Left lobe of liver (tissue), 2 donors: ENCODE measurements at regions not wholly inside any gene's neighbourhood (a gene's known extent, or its start where the extent isn't known, plus 50 kb on each side); places are given as distances from the start of the nearest gene placed in this dataset.

Experiments used
- ATAC-seq: fragments of 200-7000 bp; cut with Tn5 transposase; one replicate; pipeline ENCODE4 v1.9.1; 2020; ENCODE audit warnings: mild to moderate bottlenecking, moderate library complexity
- DNase-seq: peaks from one replicate; pipeline ENCODE4 v3.0.0-alpha.2; 2020; ENCODE audit warnings: low spot score
- donor health status: DM: no; HTN: no; CAD: no; lungs with moderate emphysema.
- donor health status: DM: no; HTN: yes; CAD: no.

GRCh38 chr18:69326094-69326493 lies 74.6 kb upstream of the DOK6 start:
- no peak for ATAC-seq
- no peak for DNase-seq

GRCh38 chr18:69328086-69328485 lies 72.6 kb upstream of the DOK6 start:
- ATAC-seq, result no peak
- no peak for DNase-seq

GRCh38 chr18:69330385-69331005 lies 70.2 kb upstream of the DOK6 start:
- ATAC-seq (no peak), DNase-seq (no peak)

DNA sequence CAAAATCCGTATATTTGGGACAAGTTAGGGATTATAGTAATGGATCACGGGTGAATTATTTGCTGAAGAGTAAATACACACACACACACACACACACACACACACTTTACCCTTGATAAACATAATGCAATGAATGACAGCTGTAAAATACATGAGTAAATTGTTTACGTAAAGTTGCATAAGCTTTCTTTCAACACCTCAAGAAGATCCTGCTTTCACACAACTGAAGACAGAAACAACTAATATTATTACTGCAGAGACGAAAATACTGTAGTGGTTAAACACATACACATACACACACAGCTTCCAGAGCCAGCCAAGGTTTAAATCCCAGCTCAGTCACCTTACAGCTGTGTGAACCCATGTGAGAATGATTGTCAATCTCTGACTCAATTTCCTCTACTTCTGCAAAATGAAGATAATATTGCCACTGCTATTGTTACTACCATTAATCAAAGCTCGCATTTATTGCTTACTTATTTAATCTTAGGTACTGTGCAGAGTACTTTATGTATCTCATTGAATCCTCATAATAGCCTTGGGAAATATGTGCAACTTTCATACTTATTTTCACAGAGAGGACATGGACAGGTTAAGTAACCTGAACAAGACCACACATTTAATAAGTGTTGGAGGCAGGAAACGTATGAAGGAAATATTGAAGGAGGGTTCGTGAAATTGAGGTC lies 50.6 kb upstream of the DOK6 start:
- ATAC-seq (no peak), DNase-seq (no peak)
